Caco-2 (cell line): ENCODE measurements at regions not wholly inside any gene's neighbourhood (a gene's known extent, or its start where the extent isn't known, plus 50 kb on each side); places are given as distances from the start of the nearest gene placed in this dataset.

Experiments
- BruUV-seq: library from RNA; stranded (reverse); fragments of 400-500 nt; replicated peaks from 2 replicates; lab custom pipeline; 2021; lab: Mats Ljungman, UMichigan
- CTCF ChIA-PET: fragments of 300-600 bp; sonication (Branson Sonifier 250); formaldehyde crosslinking; loops from one replicate; lab custom pipeline; 2022; ENCODE audit warnings: antibody characterized with exemption; lab: Charles Lee
- POLR2A ChIA-PET: fragments of 300-600 bp; sonication (Branson Sonifier 250); formaldehyde crosslinking; loops from one replicate; lab custom pipeline; 2022; ENCODE audit warnings: antibody characterized with exemption; lab: Charles Lee
- DNase-seq, 2 experiments: peaks; one replicate each; pipeline versions ENCODE4 v3.0.0 to v3.0.0-alpha.2; 2020 to 2022
- H3K27me3 ChIP-seq: replicated peaks from 2 replicates; pipeline ENCODE4 v1.6.0; 2011; ENCODE audit warnings: low read length; ENCODE audit not compliant: control insufficient read depth, insufficient read depth
- H3K36me3 ChIP-seq: 2 replicates; pipeline ENCODE4 v1.5.1; 2011; ENCODE audit warnings: low read length; ENCODE audit not compliant: control insufficient read depth, insufficient read depth
- H3K4me1 ChIP-seq: fragments of 250-450 bp; sonication (Bioruptor Pico); 2 replicates; pipeline ENCODE4 v1.5.1; 2020; ENCODE audit warnings: mild to moderate bottlenecking
- H3K4me3 ChIP-seq: 2 replicates; pipeline ENCODE4 v1.5.1; 2011; ENCODE audit warnings: low read depth, mild to moderate bottlenecking, control low read depth, low read length
- H3K9me3 ChIP-seq: fragments of 250-450 bp; sonication (Bioruptor Pico); 2 replicates; pipeline ENCODE4 v1.5.1; 2020; ENCODE audit warnings: mild to moderate bottlenecking, moderate library complexity
- H3K27ac Mint-ChIP-seq: one replicate; pipeline ENCODE4 v1.8.0; 2022; ENCODE audit warnings: mixed read lengths; ENCODE audit not compliant: unreplicated experiment
- H3K27me3 Mint-ChIP-seq: one replicate; pipeline ENCODE4 v1.8.0; 2022; ENCODE audit warnings: mixed read lengths; ENCODE audit not compliant: insufficient read depth, unreplicated experiment
- H3K36me3 Mint-ChIP-seq: one replicate; pipeline ENCODE4 v1.8.0; 2022; ENCODE audit warnings: mild to moderate bottlenecking, mixed read lengths; ENCODE audit not compliant: insufficient read depth, unreplicated experiment
- H3K4me1 Mint-ChIP-seq: one replicate; pipeline ENCODE4 v1.8.0; 2022; ENCODE audit warnings: low read depth, mixed read lengths; ENCODE audit not compliant: unreplicated experiment
- H3K4me3 Mint-ChIP-seq: one replicate; pipeline ENCODE4 v1.8.0; 2022; ENCODE audit warnings: mild to moderate bottlenecking, moderate library complexity, mixed read lengths; ENCODE audit not compliant: unreplicated experiment
- H3K9me3 Mint-ChIP-seq: one replicate; pipeline ENCODE4 v1.8.0; 2022; ENCODE audit warnings: mixed read lengths; ENCODE audit not compliant: unreplicated experiment
- intact Hi-C: fragments of 100-400 bp; cut with micrococcal nuclease; formaldehyde crosslinking; loops from one replicate; pipeline ENCODE4 v1.10.0; 2022; ENCODE audit not compliant: unreplicated experiment
- TF ChIP-seq, protein P1 (sequence below), 2 experiments: fragments of 200-600 bp in 1 of 2; IDR thresholded peaks; 1 replicate in 1 of 2; 2 replicates in 1 of 2; pipeline versions ENCODE4 v1.5.1 to v1.8.0; 2011 to 2022; ENCODE audit warnings: antibody characterized with exemption in 1 of 2, control low read depth in 1 of 2, inconsistent platforms in 1 of 2, low read depth in 1 of 2, low read length in 1 of 2, mild to moderate bottlenecking in 1 of 2, moderate library complexity in 1 of 2; ENCODE audit not compliant: insufficient read depth in 1 of 2, severe bottlenecking in 1 of 2, unreplicated experiment in 1 of 2

GRCh38 chr4:176500894-176501293, 181.1 kb downstream of the SPCS3 start:
- Mint-ChIP-seq H3K9me3 (no peaks in the 10 kb centered on the region), H3K4me1 (no peaks in the 10 kb centered on the region), H3K27me3 (peaks cover 3% of the 10 kb centered on the region), H3K4me3 (no peak overlapping the region), H3K27ac (no peak overlapping the region), H3K36me3 (no peaks in the 10 kb centered on the region)
- intact Hi-C loops, result no loop called here
- Histone ChIP-seq H3K4me1 (no peaks in the 10 kb centered on the region), H3K27me3 (no peaks in the 10 kb centered on the region), H3K36me3 (no peaks in the 10 kb centered on the region), H3K9me3 (no peaks in the 10 kb centered on the region), H3K4me3 (no peak overlapping the region)
- BruUV-seq, result no TSS peak
- TF ChIP-seq, protein P1, sequence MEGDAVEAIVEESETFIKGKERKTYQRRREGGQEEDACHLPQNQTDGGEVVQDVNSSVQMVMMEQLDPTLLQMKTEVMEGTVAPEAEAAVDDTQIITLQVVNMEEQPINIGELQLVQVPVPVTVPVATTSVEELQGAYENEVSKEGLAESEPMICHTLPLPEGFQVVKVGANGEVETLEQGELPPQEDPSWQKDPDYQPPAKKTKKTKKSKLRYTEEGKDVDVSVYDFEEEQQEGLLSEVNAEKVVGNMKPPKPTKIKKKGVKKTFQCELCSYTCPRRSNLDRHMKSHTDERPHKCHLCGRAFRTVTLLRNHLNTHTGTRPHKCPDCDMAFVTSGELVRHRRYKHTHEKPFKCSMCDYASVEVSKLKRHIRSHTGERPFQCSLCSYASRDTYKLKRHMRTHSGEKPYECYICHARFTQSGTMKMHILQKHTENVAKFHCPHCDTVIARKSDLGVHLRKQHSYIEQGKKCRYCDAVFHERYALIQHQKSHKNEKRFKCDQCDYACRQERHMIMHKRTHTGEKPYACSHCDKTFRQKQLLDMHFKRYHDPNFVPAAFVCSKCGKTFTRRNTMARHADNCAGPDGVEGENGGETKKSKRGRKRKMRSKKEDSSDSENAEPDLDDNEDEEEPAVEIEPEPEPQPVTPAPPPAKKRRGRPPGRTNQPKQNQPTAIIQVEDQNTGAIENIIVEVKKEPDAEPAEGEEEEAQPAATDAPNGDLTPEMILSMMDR (IDR thresholded peaks at IDR 0.05; ENCODE audit: insufficient read depth in 1 of 2, low read depth in 1 of 2, low read length in 1 of 2, severe bottlenecking in 1 of 2, unreplicated experiment in 1 of 2), result no peak
- ChIA-PET POLR2A (no interaction called here), CTCF (no interaction called here)
- DNase-seq, result no peak

DNA sequence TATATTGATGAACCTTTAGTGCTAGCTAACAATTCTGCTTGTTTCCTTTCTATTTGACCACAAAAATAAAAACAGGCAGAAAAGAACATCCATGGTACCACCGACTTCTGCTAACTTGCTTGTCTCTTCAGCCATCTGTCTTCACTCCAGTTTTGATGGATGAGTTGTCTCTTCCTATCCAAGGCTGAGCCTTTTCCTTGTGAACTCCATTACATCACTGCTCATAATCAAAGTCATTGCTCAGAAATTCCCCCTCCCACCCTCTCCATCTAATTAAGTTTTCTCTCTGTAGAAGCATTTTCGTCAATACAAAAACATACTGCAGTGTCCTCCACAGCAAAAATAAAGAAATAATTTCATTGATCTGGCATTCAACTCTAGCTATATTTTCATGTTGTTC, 184.4 kb downstream of the SPCS3 start:
- intact Hi-C loops, result no loop called here
- no TSS peak for BruUV-seq
- Histone ChIP-seq H3K9me3 (no peaks in the 10 kb centered on the region), H3K4me1 (no peaks in the 10 kb centered on the region), H3K27me3 (no peaks in the 10 kb centered on the region), H3K36me3 (no peaks in the 10 kb centered on the region), H3K4me3 (no peak overlapping the region)
- H3K4me1 Mint-ChIP-seq, result no peaks in the 10 kb centered on the region
- no peak overlapping the region for H3K4me3 Mint-ChIP-seq
- TF ChIP-seq, protein P1 (IDR thresholded peaks at IDR 0.05; ENCODE audit: insufficient read depth in 1 of 2, low read depth in 1 of 2, low read length in 1 of 2, severe bottlenecking in 1 of 2, unreplicated experiment in 1 of 2), result no peak
- no peak overlapping the region for H3K27ac Mint-ChIP-seq
- CTCF ChIA-PET, result no interaction called here
- no peaks in the 10 kb centered on the region for H3K36me3 Mint-ChIP-seq
- peaks cover 6% of the 10 kb centered on the region for H3K27me3 Mint-ChIP-seq
- no peak for DNase-seq
- H3K9me3 Mint-ChIP-seq, result no peaks in the 10 kb centered on the region
- POLR2A ChIA-PET, result no interaction called here

GRCh38 chr4:176507845-176508533, 188.2 kb downstream of the SPCS3 start:
- no TSS peak for BruUV-seq
- Mint-ChIP-seq H3K27me3 (peaks cover 6% of the 10 kb centered on the region), H3K27ac (no peak overlapping the region), H3K4me3 (no peak overlapping the region), H3K4me1 (no peaks in the 10 kb centered on the region), H3K9me3 (no peaks in the 10 kb centered on the region), H3K36me3 (no peaks in the 10 kb centered on the region)
- Histone ChIP-seq H3K27me3 (no peaks in the 10 kb centered on the region), H3K36me3 (no peaks in the 10 kb centered on the region), H3K4me3 (no peak overlapping the region), H3K9me3 (no peaks in the 10 kb centered on the region), H3K4me1 (no peaks in the 10 kb centered on the region)
- CTCF ChIA-PET, result no interaction called here
- intact Hi-C loops, result no loop called here
- POLR2A ChIA-PET, result no interaction called here
- no peak for DNase-seq
- TF ChIP-seq, protein P1 (IDR thresholded peaks at IDR 0.05; ENCODE audit: insufficient read depth in 1 of 2, low read depth in 1 of 2, low read length in 1 of 2, severe bottlenecking in 1 of 2, unreplicated experiment in 1 of 2), result no peak
